HepG2 (cell line): ENCODE measurements at regions not wholly inside any gene's neighbourhood (a gene's known extent, or its start where the extent isn't known, plus 50 kb on each side); places are given as distances from the start of the nearest gene placed in this dataset.

ENCODE experiments used
- ATAC-seq: fragments of 200-7000 bp; cut with Tn5 transposase; 3 replicates; pipeline ENCODE4 v1.9.1; 2020; ENCODE audit warnings: mild to moderate bottlenecking, moderate library complexity
- BruUV-seq: library from RNA; stranded (reverse); fragments of 400-500 nt; replicated peaks from 2 replicates; lab custom pipeline; 2021; lab: Mats Ljungman, UMichigan
- CTCF ChIA-PET: fragments of 300-600 bp; formaldehyde crosslinking; extraction: SDS; loops from one replicate; lab custom pipeline; 2021; ENCODE audit warnings: low total read pairs, inconsistent platforms, low intra/inter-chr PET ratio; lab: Yijun Ruan, JAX
- POLR2A ChIA-PET: fragments of 350-600 bp; sonication (Branson Sonifier 250); formaldehyde crosslinking; loops from one replicate; lab custom pipeline; 2020; ENCODE audit warnings: antibody characterized with exemption, inconsistent platforms; lab: Yijun Ruan, JAX
- DNase-seq: peaks from one replicate; pipeline ENCODE4 v3.0.0-alpha.2; 2015; ENCODE audit warnings: low spot score
- FAIRE-seq: peaks from 3 replicates; lab custom pipeline; 2011; peaks lifted over from hg19 to GRCh38; lab: Jason Lieb, UNC
- H2AFZ ChIP-seq: one replicate; pipeline ENCODE4 v1.6.1; 2011; ENCODE audit warnings: low read length, inconsistent platforms
- H3K27ac ChIP-seq: fragments of 300-600 bp; 3 replicates; pipeline ENCODE4 v1.8.0; 2011; ENCODE audit warnings: mixed run types, mild to moderate bottlenecking, mixed read lengths, low read length, inconsistent platforms; ENCODE audit not compliant: insufficient read depth; ENCODE audit errors: extremely low read length
- H3K27me3 ChIP-seq, 2 experiments: fragments of 200-600 bp in 1 of 2; 2 replicates in 1 of 2; 3 replicates in 1 of 2; pipeline versions ENCODE4 v1.6.0 to v1.8.0; 2011; ENCODE audit warnings: low read length in 2 of 2, mild to moderate bottlenecking in 2 of 2, moderate library complexity in 2 of 2, inconsistent platforms in 1 of 2; ENCODE audit not compliant: insufficient read depth in 2 of 2, control insufficient read depth in 1 of 2
- H3K36me3 ChIP-seq, 2 experiments: fragments of 200-600 bp in 1 of 2; replicated peaks in 1 of 2; 2 replicates in 1 of 2; 3 replicates in 1 of 2; pipeline versions ENCODE4 v1.5.1 to v1.8.0; 2011; ENCODE audit warnings: low read length in 2 of 2, inconsistent platforms in 1 of 2; ENCODE audit not compliant: insufficient read depth in 2 of 2, control insufficient read depth in 1 of 2
- H3K4me1 ChIP-seq: 2 replicates; pipeline ENCODE4 v1.5.1; 2012; ENCODE audit warnings: low read length, inconsistent platforms; ENCODE audit not compliant: insufficient read depth
- H3K4me2 ChIP-seq: 2 replicates; pipeline ENCODE4 v1.6.0; 2011; ENCODE audit warnings: low read depth, low read length, inconsistent platforms
- H3K4me3 ChIP-seq, 3 experiments: fragments of 200-600 bp in 1 of 3; sonication (generic), shearing (Covaris generic) in 1 of 3; replicated peaks in 1 of 3; 2 replicates each; pipeline ENCODE4 v1.5.1; 2011 to 2016; ENCODE audit warnings: low read length in 3 of 3, inconsistent platforms in 2 of 3, low read depth in 2 of 3, mild to moderate bottlenecking in 2 of 3, control low read depth in 1 of 3, mixed read lengths in 1 of 3; ENCODE audit not compliant: insufficient read depth in 1 of 3
- H3K79me2 ChIP-seq: one replicate; pipeline ENCODE4 v1.6.1; 2011; ENCODE audit warnings: low read length, inconsistent platforms; ENCODE audit not compliant: insufficient read depth
- H3K9ac ChIP-seq: 2 replicates; pipeline ENCODE4 v1.6.0; 2011; ENCODE audit warnings: mild to moderate bottlenecking, low read depth, low read length, inconsistent platforms; ENCODE audit not compliant: insufficient read depth
- H3K9me3 ChIP-seq: 2 replicates; pipeline ENCODE4 v1.5.1; 2012; ENCODE audit warnings: mild to moderate bottlenecking, low read length
- H4K20me1 ChIP-seq: 2 replicates; pipeline ENCODE4 v1.6.0; 2011; ENCODE audit warnings: inconsistent platforms, mild to moderate bottlenecking, low read length, moderate library complexity; ENCODE audit not compliant: insufficient read depth
- CHD2 ChIP-seq: IDR thresholded peaks from 2 replicates; pipeline ENCODE4 v1.6.1; 2011; ENCODE audit warnings: low read depth, low read length, improper control_type of control experiment
- MLX ChIP-seq: IDR thresholded peaks from 2 replicates; pipeline ENCODE4 v1.6.1; 2016
- MTF2 ChIP-seq: sonication (generic); formaldehyde crosslinking; IDR thresholded peaks from 2 replicates; pipeline ENCODE4 v1.5.0; 2020; ENCODE audit warnings: missing genetic modification reagents, borderline replicate concordance
- PTBP1 ChIP-seq: fragments of 200-400 bp; formaldehyde crosslinking; IDR thresholded peaks from 2 replicates; pipeline ENCODE4 v1.6.1; 2018; ENCODE audit warnings: low read length, low read depth; ENCODE audit not compliant: poor library complexity, severe bottlenecking
- TGIF2 ChIP-seq: IDR thresholded peaks from 2 replicates; pipeline ENCODE4 v1.6.1; 2016; ENCODE audit warnings: control low read depth, missing compliant biosample characterization
- THYN1 ChIP-seq: sonication (generic); formaldehyde crosslinking; IDR thresholded peaks from 2 replicates; pipeline ENCODE4 v1.8.1; 2023; ENCODE audit warnings: low read depth, mild to moderate bottlenecking, moderate library complexity, missing genetic modification reagents, borderline replicate concordance
- U2AF2 ChIP-seq: fragments of 200-400 bp; formaldehyde crosslinking; IDR thresholded peaks from 2 replicates; pipeline ENCODE4 v1.6.1; 2017; ENCODE audit warnings: low read depth, mild to moderate bottlenecking, low read length
- ZNF280D ChIP-seq: sonication (generic); formaldehyde crosslinking; IDR thresholded peaks from 2 replicates; pipeline ENCODE4 v1.5.1; 2020; ENCODE audit warnings: mild to moderate bottlenecking, missing genetic modification reagents
- ZNF30 ChIP-seq: sonication (generic); formaldehyde crosslinking; IDR thresholded peaks from 2 replicates; pipeline ENCODE4 v1.5.0; 2020; ENCODE audit warnings: mild to moderate bottlenecking, missing genetic modification reagents
- ZNF317 ChIP-seq: sonication (generic); formaldehyde crosslinking; IDR thresholded peaks from 2 replicates; pipeline ENCODE4 v1.5.0; 2020; ENCODE audit warnings: mild to moderate bottlenecking, missing genetic modification reagents
- ZNF446 ChIP-seq: sonication (generic); formaldehyde crosslinking; IDR thresholded peaks from 2 replicates; pipeline ENCODE4 v1.5.0; 2020; ENCODE audit warnings: mild to moderate bottlenecking, missing genetic modification reagents
- ZNF646 ChIP-seq: sonication (generic); formaldehyde crosslinking; IDR thresholded peaks from 2 replicates; pipeline ENCODE4 v1.9.0; 2021; ENCODE audit warnings: mild to moderate bottlenecking, missing genetic modification reagents
- WGBS: methylation state at CpG from one replicate; pipeline ENCODE4 v1.1.6; 2017; ENCODE audit warnings: low lambda C conversion rate; 5-methylcytosine and 5-hydroxymethylcytosine counted together
- in situ Hi-C: cut with HindIII; loops from 2 replicates; pipeline ENCODE4 v1.10.0; 2017; ENCODE audit warnings: low pct_unique_long_range_greater_than_20kb; ENCODE audit not compliant: extremely low pct_ligation_motif_present
- intact Hi-C: fragments of 100-400 bp; cut with micrococcal nuclease; formaldehyde crosslinking; loops from one replicate; pipeline ENCODE4 v1.10.0; 2022; ENCODE audit not compliant: unreplicated experiment

GRCh38 chr2:118589721-118590120 is 257.7 kb downstream of the EN1 start:
- H3K27me3 ChIP-seq: no peaks in the 10 kb centered on the region
- intact Hi-C loops (no loop called here), in situ Hi-C loops (no loop called here)
- no TSS peak for BruUV-seq
- FAIRE-seq (no peak), DNase-seq (no peak), ATAC-seq (no peak)
- ChIA-PET POLR2A (no interaction called here), CTCF (no interaction called here)
- no peak overlapping the region for H3K9ac ChIP-seq
- no peaks in the 10 kb centered on the region for H3K9me3 ChIP-seq
- no peak overlapping the region for H3K4me2 ChIP-seq
- H3K4me3 ChIP-seq: no peak overlapping the region
- H3K4me1 ChIP-seq: no peaks in the 10 kb centered on the region
- no peak overlapping the region for H2AFZ ChIP-seq
- TF ChIP-seq TGIF2 (CRISPR knock-in tag) (no peak), PTBP1 (no peak), U2AF2 (no peak), ZNF280D (CRISPR knock-in tag) (no peak), MTF2 (CRISPR knock-in tag) (no peak), CHD2 (no peak), ZNF646 (no peak), ZNF317 (CRISPR knock-in tag) (no peak), MLX (CRISPR knock-in tag) (no peak), THYN1 (CRISPR knock-in tag) (no peak), ZNF30 (CRISPR knock-in tag) (no peak), ZNF446 (CRISPR knock-in tag) (no peak)
- H3K27ac ChIP-seq: no peak overlapping the region
- H3K36me3 ChIP-seq: no peaks in the 10 kb centered on the region
- no peaks in the 10 kb centered on the region for H3K79me2 ChIP-seq
- H4K20me1 ChIP-seq: no peaks in the 10 kb centered on the region
- WGBS: 76% methylated on average over 3 of the region's 3 CpGs
